Gastrocnemius medialis (tissue), 4 donors: ENCODE measurements at regions not wholly inside any gene's neighbourhood (a gene's known extent, or its start where the extent isn't known, plus 50 kb on each side); places are given as distances from the start of the nearest gene placed in this dataset.

Source experiments
- ATAC-seq, 2 donors: fragments of 150-250 bp; one replicate each; pipeline ENCODE4 v1.9.1; 2016
- DNase-seq, 2 donors: peaks; one replicate each; pipeline ENCODE4 v3.0.0-alpha.2; 2019
- H3K27ac ChIP-seq, 4 donors: fragments of 200-600 bp; sonication (generic); 1 replicate in 1 of 4; 2 replicates in 3 of 4; pipeline ENCODE4 v1.5.1; 2016 to 2018; ENCODE audit warnings: mild to moderate bottlenecking in 2 of 4, moderate library complexity in 1 of 4
- H3K27me3 ChIP-seq, 3 donors: fragments of 200-600 bp; sonication (generic) in 2 of 3; 1 replicate in 1 of 3; 2 replicates in 2 of 3; pipeline versions ENCODE4 v1.5.1 to v1.6.0; 2016 to 2019; ENCODE audit warnings: mild to moderate bottlenecking in 1 of 3, moderate library complexity in 1 of 3
- H3K36me3 ChIP-seq, 2 donors: fragments of 200-600 bp; sonication (generic) in 1 of 2; one replicate each; pipeline ENCODE4 v1.5.1; 2017 to 2018
- H3K4me1 ChIP-seq, 2 donors: fragments of 200-600 bp; sonication (generic) in 1 of 2; one replicate each; pipeline ENCODE4 v1.5.1; 2016 to 2017; ENCODE audit warnings: mild to moderate bottlenecking in 2 of 2
- H3K4me3 ChIP-seq, 4 donors: fragments of 200-600 bp; sonication (generic) in 3 of 4; 1 replicate in 1 of 4; 2 replicates in 3 of 4; pipeline ENCODE4 v1.5.1; 2016 to 2019; ENCODE audit warnings: mild to moderate bottlenecking in 2 of 4
- H3K9me3 ChIP-seq, 3 donors: fragments of 200-600 bp; sonication (generic) in 2 of 3; 1 replicate in 1 of 3; 2 replicates in 2 of 3; pipeline ENCODE4 v1.5.1; 2016 to 2019
- CTCF ChIP-seq, 5 experiments: fragments of 450-650 bp in 3 of 5; fragments of 200-600 bp in 2 of 5; sonication (generic) in 2 of 5; IDR thresholded peaks in 4 of 5; conservative IDR thresholded peaks in 1 of 5; 1 replicate in 4 of 5; 2 replicates in 1 of 5; pipeline ENCODE4 v1.5.1; 2016 to 2019; ENCODE audit warnings: antibody characterized with exemption in 5 of 5, mild to moderate bottlenecking in 3 of 5, moderate library complexity in 3 of 5
- POLR2A ChIP-seq, 2 donors: fragments of 450-650 bp; IDR thresholded peaks; one replicate each; pipeline ENCODE4 v1.6.1; 2017; ENCODE audit warnings: antibody characterized with exemption in 2 of 2, mild to moderate bottlenecking in 2 of 2, moderate library complexity in 2 of 2
- in situ Hi-C, 4 donors: fragments of 200-750 bp; cut with MboI; loops; one replicate each; pipeline versions ENCODE4 v1.15.0 to v1.8.0; 2017; ENCODE audit warnings: low sequenced_read_pairs in 4 of 4
- intact Hi-C: fragments of 100-400 bp; cut with DNase I; formaldehyde crosslinking; loops from one replicate; pipeline ENCODE4 v1.15.1; 2023; ENCODE audit warnings: low total_unique reads

- intact Hi-C loops (no loop called here), in situ Hi-C loops (no loop called here)
- Histone ChIP-seq H3K4me3 (no peak overlapping the region), H3K27me3 (no peaks in the 10 kb centered on the region), H3K9me3 (no peaks in the 10 kb centered on the region), H3K4me1 (no peaks in the 10 kb centered on the region), H3K27ac (no peak overlapping the region), H3K36me3 (no peaks in the 10 kb centered on the region)
- DNase-seq = no peak
- TF ChIP-seq CTCF (IDR thresholded peaks at IDR 0.05 in 4 of 5, conservative IDR thresholded peaks at IDR 0.05 in 1 of 5) (no peak), POLR2A (IDR thresholded peaks at IDR 0.05) (no peak)
- ATAC-seq = no peak
Measured at GRCh38 chr13:97781891-97782305, 171.6 kb upstream of the IPO5 start.

GRCh38 chr13:97786510-97786909 is 167.0 kb upstream of the IPO5 start:
- Histone ChIP-seq H3K27me3 (no peaks in the 10 kb centered on the region), H3K4me3 (no peak overlapping the region), H3K4me1 (no peaks in the 10 kb centered on the region), H3K27ac (no peak overlapping the region), H3K36me3 (no peaks in the 10 kb centered on the region), H3K9me3 (no peaks in the 10 kb centered on the region)
- in situ Hi-C loops = no loop called here
- intact Hi-C loops = no loop called here
- no peak for DNase-seq
- ATAC-seq = no peak
- TF ChIP-seq POLR2A (IDR thresholded peaks at IDR 0.05) (no peak), CTCF (IDR thresholded peaks at IDR 0.05 in 4 of 5, conservative IDR thresholded peaks at IDR 0.05 in 1 of 5) (no peak)

- peaks cover 0 to 7% (median 0%) of the 10 kb centered on the region in 3 donors for H3K9me3 ChIP-seq
- intact Hi-C loops = no loop called here
- H3K4me3 ChIP-seq = no peak overlapping the region
- in situ Hi-C loops = no loop called here
- H3K36me3 ChIP-seq = no peaks in the 10 kb centered on the region
- ATAC-seq = no peak
- H3K27me3 ChIP-seq = no peaks in the 10 kb centered on the region
- DNase-seq = no peak
- TF ChIP-seq POLR2A (IDR thresholded peaks at IDR 0.05) = no peak
- H3K4me1 ChIP-seq = no peaks in the 10 kb centered on the region
- no peak overlapping the region for H3K27ac ChIP-seq
Measured at GRCh38 chr13:97797553-97797952, 155.9 kb upstream of the IPO5 start.

GRCh38 chr13:97798171-97798821 is 155.2 kb upstream of the IPO5 start:
- peaks cover 0 to 7% (median 0%) of the 10 kb centered on the region in 3 donors for H3K9me3 ChIP-seq
- no peak for ATAC-seq
- intact Hi-C loops = no loop called here

GRCh38 chr13:97798836-97799235 is 154.6 kb upstream of the IPO5 start:
- Histone ChIP-seq H3K4me1 (no peaks in the 10 kb centered on the region), H3K27ac (no peak overlapping the region), H3K27me3 (no peaks in the 10 kb centered on the region), H3K4me3 (no peak overlapping the region), H3K36me3 (no peaks in the 10 kb centered on the region), H3K9me3 (peaks cover 0 to 7% (median 0%) of the 10 kb centered on the region in 3 donors)
- in situ Hi-C loops = no loop called here
- no peak for TF ChIP-seq CTCF (IDR thresholded peaks at IDR 0.05 in 4 of 5, conservative IDR thresholded peaks at IDR 0.05 in 1 of 5)
- TF ChIP-seq POLR2A (IDR thresholded peaks at IDR 0.05) = no peak
- intact Hi-C loops = no loop called here
- no peak for DNase-seq
- no peak for ATAC-seq

More at GRCh38 chr13:97798171-97798821, 155.2 kb upstream of the IPO5 start:
- TF ChIP-seq CTCF (IDR thresholded peaks at IDR 0.05 in 4 of 5, conservative IDR thresholded peaks at IDR 0.05 in 1 of 5) = no peak
- H3K27me3 ChIP-seq = no peaks in the 10 kb centered on the region
- H3K36me3 ChIP-seq = no peaks in the 10 kb centered on the region
- no peaks in the 10 kb centered on the region for H3K4me1 ChIP-seq
- H3K27ac ChIP-seq = no peak overlapping the region
- in situ Hi-C loops = no loop called here
- H3K4me3 ChIP-seq = no peak overlapping the region
- DNase-seq = no peak
